Uterus (tissue), 3 donors: ENCODE measurements at regions not wholly inside any gene's neighbourhood (a gene's known extent, or its start where the extent isn't known, plus 50 kb on each side); places are given as distances from the start of the nearest gene placed in this dataset.
A peak's percentile ranks its signal among the peaks of the same experiment; 100 is the strongest.
"Not testable (repeated sequence)": the region's sequence is repeated elsewhere in the genome, so short reads cannot be mapped to it uniquely, and the experiment has no call there.

Source experiments
- DNase-seq, 2 donors: peaks; one replicate each; pipeline ENCODE4 v3.0.0-alpha.2; 2019 to 2020
- H3K27ac ChIP-seq, 2 donors: fragments of 200-600 bp; sonication (generic); 1 replicate in 1 of 2; 2 replicates in 1 of 2; pipeline ENCODE4 v1.5.1; 2016 to 2018
- H3K27me3 ChIP-seq, 2 donors: fragments of 200-600 bp; sonication (generic); one replicate each; pipeline ENCODE4 v1.5.1; 2018 to 2019; ENCODE audit warnings: control low read depth in 1 of 2
- H3K36me3 ChIP-seq, 2 donors: fragments of 200-600 bp; sonication (generic); one replicate each; pipeline ENCODE4 v1.5.1; 2019; ENCODE audit warnings: control low read depth in 1 of 2
- H3K4me1 ChIP-seq, 2 donors: fragments of 200-600 bp; sonication (generic); one replicate each; pipeline ENCODE4 v1.5.1; 2018 to 2019; ENCODE audit warnings: control low read depth in 1 of 2
- H3K4me3 ChIP-seq, 2 donors: fragments of 200-600 bp; sonication (generic); 1 replicate in 1 of 2; 2 replicates in 1 of 2; pipeline ENCODE4 v1.5.1; 2018 to 2019; ENCODE audit warnings: mild to moderate bottlenecking in 1 of 2
- H3K9me3 ChIP-seq, 2 donors: fragments of 200-600 bp; sonication (generic); one replicate each; pipeline ENCODE4 v1.5.1; 2019; ENCODE audit warnings: control low read depth in 1 of 2
- POLR2A ChIP-seq, 2 donors: fragments of 450-650 bp; IDR thresholded peaks; one replicate each; pipeline ENCODE4 v1.6.1; 2016; ENCODE audit warnings: antibody characterized with exemption in 2 of 2, mild to moderate bottlenecking in 1 of 2, moderate library complexity in 1 of 2
- intact Hi-C: fragments of 100-400 bp; cut with DNase I; formaldehyde crosslinking; loops from one replicate; pipeline ENCODE4 v1.15.1; 2023; ENCODE audit warnings: low total_unique reads
- TF ChIP-seq, protein P1 (sequence below), 4 experiments: fragments of 200-600 bp in 2 of 4; fragments of 450-650 bp in 2 of 4; sonication (generic) in 2 of 4; IDR thresholded peaks; one replicate each; pipeline ENCODE4 v1.5.1; 2016 to 2019; ENCODE audit warnings: antibody characterized with exemption in 4 of 4, mild to moderate bottlenecking in 2 of 4, moderate library complexity in 1 of 4
- donor health status: DM: yes; HTN: yes; CAD: no.

DNA sequence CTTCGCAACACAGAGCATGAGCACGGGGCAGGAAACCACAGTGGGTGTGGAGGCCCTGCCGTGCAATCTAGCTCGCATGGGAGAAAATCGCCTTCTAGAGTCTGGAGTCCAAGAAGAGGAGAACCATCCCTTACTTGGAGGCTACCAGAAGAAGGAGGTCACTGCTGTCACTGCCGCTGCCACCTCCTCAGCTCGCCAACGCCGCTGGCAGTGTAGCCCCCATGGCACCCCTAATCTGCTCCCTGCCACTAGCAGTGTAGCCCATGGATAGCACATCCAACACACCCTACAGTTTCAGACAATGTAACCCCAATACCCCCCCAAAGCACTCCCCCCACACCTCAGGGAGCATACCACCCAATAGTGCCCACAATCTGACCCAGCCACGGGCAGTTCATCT lies 438.0 kb upstream of the ZNF337 start:
- no peak overlapping the region for H3K4me3 ChIP-seq
- no peaks in the 10 kb centered on the region for H3K9me3 ChIP-seq
- no peak overlapping the region for H3K27ac ChIP-seq
- no peaks in the 10 kb centered on the region for H3K36me3 ChIP-seq
- TF ChIP-seq, protein P1, sequence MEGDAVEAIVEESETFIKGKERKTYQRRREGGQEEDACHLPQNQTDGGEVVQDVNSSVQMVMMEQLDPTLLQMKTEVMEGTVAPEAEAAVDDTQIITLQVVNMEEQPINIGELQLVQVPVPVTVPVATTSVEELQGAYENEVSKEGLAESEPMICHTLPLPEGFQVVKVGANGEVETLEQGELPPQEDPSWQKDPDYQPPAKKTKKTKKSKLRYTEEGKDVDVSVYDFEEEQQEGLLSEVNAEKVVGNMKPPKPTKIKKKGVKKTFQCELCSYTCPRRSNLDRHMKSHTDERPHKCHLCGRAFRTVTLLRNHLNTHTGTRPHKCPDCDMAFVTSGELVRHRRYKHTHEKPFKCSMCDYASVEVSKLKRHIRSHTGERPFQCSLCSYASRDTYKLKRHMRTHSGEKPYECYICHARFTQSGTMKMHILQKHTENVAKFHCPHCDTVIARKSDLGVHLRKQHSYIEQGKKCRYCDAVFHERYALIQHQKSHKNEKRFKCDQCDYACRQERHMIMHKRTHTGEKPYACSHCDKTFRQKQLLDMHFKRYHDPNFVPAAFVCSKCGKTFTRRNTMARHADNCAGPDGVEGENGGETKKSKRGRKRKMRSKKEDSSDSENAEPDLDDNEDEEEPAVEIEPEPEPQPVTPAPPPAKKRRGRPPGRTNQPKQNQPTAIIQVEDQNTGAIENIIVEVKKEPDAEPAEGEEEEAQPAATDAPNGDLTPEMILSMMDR (IDR thresholded peaks at IDR 0.05), result no peak
- TF ChIP-seq POLR2A (IDR thresholded peaks at IDR 0.05), result no peak
- H3K27me3 ChIP-seq, result no peaks in the 10 kb centered on the region
- no peak for DNase-seq
- no peaks in the 10 kb centered on the region for H3K4me1 ChIP-seq
- intact Hi-C loops, result no loop called here

DNA sequence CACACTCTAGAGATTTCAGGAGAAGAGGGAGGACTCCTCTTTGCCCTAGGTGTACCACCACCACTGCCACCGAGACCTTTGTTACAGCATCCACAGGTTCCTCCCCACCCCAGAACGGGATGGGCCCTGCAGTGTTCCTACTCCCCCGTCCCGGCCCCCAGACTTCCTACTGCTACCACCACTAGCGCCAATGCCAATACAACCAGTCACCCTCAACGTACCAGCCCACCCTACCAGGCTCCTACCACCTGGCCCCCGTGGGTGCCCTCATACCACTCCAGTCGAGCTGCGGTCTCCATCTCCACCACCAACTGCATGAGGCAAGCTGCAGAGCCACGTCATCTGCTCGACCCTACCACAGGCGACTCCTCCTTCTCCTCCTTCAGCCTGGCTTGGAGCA lies 437.1 kb upstream of the ZNF337 start:
- DNase-seq, H3K4me3 ChIP-seq, H3K4me1 ChIP-seq, intact Hi-C loops, H3K9me3 ChIP-seq, H3K36me3 ChIP-seq, H3K27ac ChIP-seq, H3K27me3 ChIP-seq: not testable (repeated sequence)

DNA sequence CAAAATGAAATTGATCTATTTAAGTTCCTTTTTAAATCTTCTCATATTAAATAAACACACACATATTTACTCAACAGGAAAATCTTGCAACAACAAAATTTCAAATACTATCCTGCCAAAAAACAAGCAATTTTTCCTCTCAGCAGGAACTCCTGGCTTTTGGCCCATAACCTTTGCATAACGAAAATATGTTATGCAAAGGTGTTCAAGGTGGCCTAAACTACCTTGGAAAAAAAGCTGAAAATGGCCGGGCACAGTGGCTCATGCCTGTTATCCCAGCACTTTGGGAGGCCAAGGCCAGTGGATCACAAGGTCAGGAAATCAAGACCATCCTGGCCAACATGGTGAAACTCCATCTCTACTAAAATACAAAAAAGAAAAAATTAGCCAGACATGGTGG lies 424.3 kb upstream of the ZNF337 start:
- H3K36me3 ChIP-seq, H3K4me3 ChIP-seq, H3K4me1 ChIP-seq, H3K27me3 ChIP-seq, intact Hi-C loops, H3K9me3 ChIP-seq, H3K27ac ChIP-seq, DNase-seq: not testable (repeated sequence)

DNA sequence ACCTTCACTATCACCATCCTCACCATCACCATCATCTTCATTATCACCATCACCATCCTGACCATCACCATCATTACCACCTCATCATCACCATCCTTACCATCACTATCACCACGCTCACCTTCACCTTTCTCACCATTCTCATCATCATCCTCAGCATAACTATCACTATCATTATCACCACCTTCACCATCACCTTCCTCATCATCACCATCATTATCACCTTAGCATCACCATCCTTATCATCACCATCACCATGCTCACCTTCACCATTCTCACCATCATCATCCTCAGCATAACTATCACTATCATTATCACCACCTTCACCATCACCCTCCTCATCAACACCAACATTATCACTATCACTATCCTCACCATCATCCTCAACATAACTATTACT lies 397.8 kb upstream of the ZNF337 start:
- H3K4me1 ChIP-seq, H3K9me3 ChIP-seq, H3K4me3 ChIP-seq, H3K27ac ChIP-seq, intact Hi-C loops, DNase-seq, H3K27me3 ChIP-seq, H3K36me3 ChIP-seq: not testable (repeated sequence)

DNA sequence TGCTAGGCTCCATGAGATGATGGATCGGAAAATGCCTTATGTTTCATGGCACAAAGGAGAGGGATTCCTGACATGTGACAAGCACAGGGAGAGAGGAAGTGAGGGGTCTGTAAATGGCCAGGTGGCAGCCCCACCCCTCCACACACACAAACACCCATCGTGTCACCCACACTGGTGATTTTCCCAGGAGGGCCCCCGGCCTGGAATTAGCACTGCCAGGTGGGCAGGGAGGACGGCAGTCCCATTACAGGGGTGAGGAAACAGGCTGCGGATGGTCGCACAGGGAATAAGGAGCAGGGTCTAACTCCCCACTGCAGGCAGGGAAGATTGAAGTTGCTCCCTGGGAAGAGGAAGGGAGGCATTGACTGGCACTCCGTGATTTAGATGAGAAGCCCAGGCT lies 395.3 kb upstream of the ZNF337 start:
- H3K27me3 ChIP-seq, H3K4me1 ChIP-seq, intact Hi-C loops, H3K4me3 ChIP-seq, H3K36me3 ChIP-seq, DNase-seq, H3K9me3 ChIP-seq, H3K27ac ChIP-seq: not testable (repeated sequence)

DNA sequence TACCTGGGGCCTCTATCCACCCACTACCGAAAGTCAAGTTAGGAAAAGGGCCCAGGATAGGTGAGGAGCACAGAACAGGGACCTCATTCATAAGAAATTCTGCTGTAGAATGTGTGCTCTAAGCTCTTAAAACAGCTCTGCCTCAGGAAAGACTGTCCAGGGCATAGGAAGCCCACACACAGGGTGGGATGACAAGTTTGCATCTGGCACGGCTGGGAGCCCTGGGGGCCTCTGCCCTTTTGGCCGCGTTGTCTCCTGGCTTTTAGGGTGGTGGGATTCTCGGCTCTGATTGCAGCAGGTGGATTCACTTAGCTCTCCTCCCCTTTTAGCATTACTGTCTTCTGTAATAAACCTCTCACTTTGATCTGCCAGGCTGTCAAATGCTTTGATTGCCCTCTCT lies 389.5 kb upstream of the ZNF337 start:
- H3K27ac ChIP-seq, intact Hi-C loops, H3K4me1 ChIP-seq, H3K36me3 ChIP-seq, H3K27me3 ChIP-seq, DNase-seq, H3K9me3 ChIP-seq, H3K4me3 ChIP-seq: not testable (repeated sequence)

DNA sequence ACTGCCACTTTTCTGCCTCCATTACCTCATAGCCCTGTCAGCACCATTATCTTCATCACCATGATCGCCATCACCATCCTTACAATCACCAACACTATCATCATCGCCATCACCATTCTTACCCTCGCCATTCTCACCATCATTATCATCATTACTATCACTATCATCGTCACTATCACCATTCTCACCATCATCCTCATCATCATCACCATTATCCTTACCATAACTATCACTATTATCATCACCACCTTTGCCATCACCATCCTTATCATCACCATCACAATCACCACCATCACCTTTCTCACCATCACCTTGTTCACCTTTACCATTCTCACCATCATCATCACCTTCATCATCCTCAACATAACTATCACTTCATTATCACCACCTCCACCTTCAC lies 377.3 kb upstream of the ZNF337 start:
- intact Hi-C loops, H3K36me3 ChIP-seq, H3K4me1 ChIP-seq, DNase-seq, H3K9me3 ChIP-seq, H3K27me3 ChIP-seq, H3K27ac ChIP-seq, H3K4me3 ChIP-seq: not testable (repeated sequence)

DNA sequence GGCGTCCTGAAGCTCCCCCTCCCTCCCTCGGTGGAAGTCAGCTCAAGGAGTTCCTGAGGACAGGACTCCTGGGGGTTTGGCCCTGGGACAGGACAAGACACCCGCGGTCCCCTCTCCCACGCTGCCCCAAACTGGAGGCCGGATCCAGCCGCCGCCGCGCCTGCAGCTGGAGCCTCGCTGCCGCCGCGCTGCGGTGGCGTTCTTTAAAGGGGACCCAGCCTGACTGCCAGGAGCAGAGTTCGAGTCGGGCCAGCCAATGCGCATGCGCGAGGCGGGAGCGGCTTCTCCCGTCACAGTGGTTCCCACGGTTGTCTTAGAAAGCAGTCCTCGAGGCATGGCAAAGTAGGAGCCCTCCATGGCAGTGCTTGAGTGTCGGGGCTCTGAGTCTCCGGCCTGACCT lies 362.7 kb upstream of the ZNF337 start:
- H3K4me3 ChIP-seq, intact Hi-C loops, H3K27ac ChIP-seq, H3K36me3 ChIP-seq, DNase-seq, H3K27me3 ChIP-seq, H3K9me3 ChIP-seq, H3K4me1 ChIP-seq: not testable (repeated sequence)

DNA sequence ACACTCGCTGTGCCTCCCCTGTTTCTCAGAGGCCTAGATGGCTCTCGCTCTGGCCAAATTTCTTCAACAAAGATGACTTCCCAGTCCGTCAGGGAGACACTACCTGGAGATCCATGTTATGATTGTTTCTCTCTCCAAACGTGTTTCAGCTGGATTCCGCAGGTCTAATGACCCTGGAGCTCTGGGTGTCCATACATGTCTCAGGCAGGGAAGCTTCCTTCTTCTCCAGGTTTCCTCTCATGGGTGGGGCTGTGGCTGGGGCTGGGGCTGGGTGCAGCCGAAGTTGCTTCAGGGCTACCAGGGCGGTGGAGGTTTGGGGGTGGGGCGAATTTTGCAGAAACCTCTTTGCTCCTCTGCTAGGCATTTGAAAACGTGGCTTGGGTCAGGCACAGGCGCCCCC lies 361.8 kb upstream of the ZNF337 start:
- H3K4me1 ChIP-seq, result not testable (repeated sequence)

DNA sequence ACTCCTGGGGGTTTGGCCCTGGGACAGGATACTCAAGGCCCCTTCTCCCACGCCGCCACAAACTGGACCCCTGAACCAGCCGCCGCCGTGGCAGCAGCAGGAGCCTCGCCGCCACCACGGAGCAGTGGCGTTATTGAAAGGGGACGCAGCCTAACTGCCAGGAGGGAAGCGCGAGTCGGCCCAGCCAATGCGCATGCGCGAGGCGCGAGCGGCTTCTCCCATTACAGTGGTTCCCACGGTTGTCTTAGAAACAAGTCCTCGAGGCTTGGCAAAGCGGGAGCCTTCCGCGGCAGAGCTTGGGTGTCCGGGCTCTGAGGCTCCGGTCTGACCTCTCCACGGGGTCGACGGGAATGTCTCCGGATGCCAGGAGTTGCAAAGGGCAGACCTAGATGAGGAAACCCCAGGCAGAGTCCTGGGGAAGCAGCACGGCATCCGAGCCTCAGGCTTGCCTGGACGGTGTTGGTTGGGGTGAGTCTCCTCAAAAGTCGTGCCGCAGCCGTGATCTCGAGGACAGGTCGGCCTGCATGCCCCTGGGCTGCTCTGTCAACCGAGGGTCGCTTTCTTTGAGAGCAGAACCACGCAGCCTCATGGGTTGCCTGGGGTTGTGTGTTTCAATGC lies 360.6 kb upstream of the ZNF337 start:
- H3K4me3 ChIP-seq, H3K9me3 ChIP-seq, H3K27ac ChIP-seq, H3K27me3 ChIP-seq, intact Hi-C loops, H3K4me1 ChIP-seq, H3K36me3 ChIP-seq, DNase-seq: not testable (repeated sequence)

More for the DNA sequence above, 361.8 kb upstream of the ZNF337 start:
- H3K27me3 ChIP-seq, intact Hi-C loops, H3K36me3 ChIP-seq, DNase-seq, H3K27ac ChIP-seq, H3K4me3 ChIP-seq, H3K9me3 ChIP-seq: not testable (repeated sequence)

DNA sequence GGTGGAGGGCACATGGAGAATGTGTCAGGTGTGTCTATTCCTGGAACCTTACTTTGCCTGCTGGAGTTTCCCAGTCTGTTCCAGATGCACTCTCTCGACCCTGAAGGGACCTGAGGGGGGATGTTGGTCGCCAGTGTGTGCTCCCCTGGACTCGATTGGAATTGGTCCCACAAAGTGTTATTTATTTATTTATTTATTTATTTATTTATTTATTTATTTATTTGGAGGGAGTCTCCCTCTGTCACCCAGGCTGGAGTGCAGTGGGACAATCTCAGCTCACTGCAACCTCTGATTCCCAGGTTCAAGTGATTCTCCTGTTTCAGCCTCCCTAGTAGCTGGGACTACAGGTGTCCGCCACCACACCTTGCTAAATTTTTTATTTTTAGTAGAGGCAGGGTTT lies 329.1 kb upstream of the ZNF337 start:
- H3K27ac ChIP-seq, DNase-seq, H3K4me3 ChIP-seq, intact Hi-C loops, H3K4me1 ChIP-seq, H3K36me3 ChIP-seq, H3K9me3 ChIP-seq, H3K27me3 ChIP-seq: not testable (repeated sequence)

DNA sequence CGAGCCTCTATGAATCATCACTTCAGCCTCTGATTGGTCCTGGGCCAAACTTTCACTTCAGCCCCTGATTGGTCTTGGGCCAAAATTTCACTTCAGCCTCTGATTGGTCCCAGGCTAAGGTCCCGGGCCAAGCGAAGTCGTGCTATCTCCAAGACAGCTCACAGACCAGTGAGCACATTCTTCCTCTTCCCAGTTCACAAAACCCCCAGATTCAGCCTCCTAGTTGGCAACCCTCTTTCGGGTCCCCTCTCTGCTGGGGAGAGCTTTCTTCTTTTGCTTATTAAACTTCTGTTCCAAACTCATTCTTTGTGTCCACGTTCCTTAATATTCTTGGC lies 314.3 kb upstream of the ZNF337 start:
- H3K27ac ChIP-seq, H3K27me3 ChIP-seq, H3K4me3 ChIP-seq, H3K36me3 ChIP-seq, H3K4me1 ChIP-seq, H3K9me3 ChIP-seq, DNase-seq, intact Hi-C loops: not testable (repeated sequence)

DNA sequence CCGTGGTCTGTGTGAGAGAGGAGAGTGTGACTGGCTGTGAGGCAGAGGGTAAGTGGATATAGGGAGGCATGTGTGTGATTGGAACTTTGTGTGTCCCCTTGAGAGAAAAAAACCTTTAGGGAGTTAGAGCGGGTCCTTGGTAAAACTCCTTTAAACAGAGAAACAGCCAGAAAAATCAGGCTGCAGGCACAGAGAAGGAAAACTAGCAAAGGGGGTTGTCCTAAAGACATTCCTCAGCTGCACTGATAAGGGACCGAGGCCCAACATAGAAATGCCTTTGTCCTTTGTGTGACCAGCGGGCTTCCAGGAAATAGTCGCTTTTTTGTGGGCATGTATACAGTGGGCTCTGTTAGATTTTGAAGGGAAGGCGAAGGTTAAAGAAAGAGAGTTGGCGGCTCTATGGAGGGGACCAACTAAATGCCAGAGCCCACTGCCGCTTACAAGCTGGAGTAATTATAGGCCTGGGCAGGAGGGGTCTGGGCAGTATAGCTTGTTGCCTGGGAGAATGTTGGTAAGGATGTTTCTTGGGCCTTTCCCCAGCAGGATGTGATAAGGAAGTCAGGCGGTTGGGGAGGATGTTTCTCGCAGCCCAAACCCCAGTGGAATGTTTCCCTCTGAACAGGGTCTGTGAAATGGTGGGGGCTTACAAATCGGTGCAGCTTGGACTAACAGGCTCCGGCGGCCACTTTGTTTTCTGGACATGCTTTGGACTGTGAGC lies 313.7 kb upstream of the ZNF337 start:
- H3K27ac ChIP-seq, result peak overlapping the region; percentile 76 to 84
- H3K9me3 ChIP-seq, intact Hi-C loops, H3K27me3 ChIP-seq, DNase-seq, H3K4me1 ChIP-seq, H3K36me3 ChIP-seq: not testable (repeated sequence)
- peak overlapping the region; percentile 50 to 67 for H3K4me3 ChIP-seq
